BE2C (cell line): ENCODE measurements at regions not wholly inside any gene's neighbourhood (a gene's known extent, or its start where the extent isn't known, plus 50 kb on each side); places are given as distances from the start of the nearest gene placed in this dataset.

ENCODE experiments used
- DNase-seq: peaks from one replicate; pipeline ENCODE4 v3.0.0-alpha.2; 2020
- H3K27me3 ChIP-seq: fragments of 250-450 bp; sonication (Bioruptor Pico); 2 replicates; pipeline ENCODE4 v1.5.1; 2020; ENCODE audit warnings: mild to moderate bottlenecking
- H3K36me3 ChIP-seq: fragments of 250-450 bp; sonication (Bioruptor Pico); 2 replicates; pipeline ENCODE4 v1.5.1; 2020; ENCODE audit warnings: mild to moderate bottlenecking
- H3K4me1 ChIP-seq: fragments of 250-450 bp; sonication (Bioruptor Pico); 2 replicates; pipeline ENCODE4 v1.5.1; 2020
- H3K4me3 ChIP-seq: 2 replicates; pipeline ENCODE4 v1.5.1; 2011; ENCODE audit warnings: low read depth, low read length
- H3K9me3 ChIP-seq: fragments of 250-450 bp; sonication (Bioruptor Pico); 2 replicates; pipeline ENCODE4 v1.5.1; 2020
- CTCF ChIP-seq: IDR thresholded peaks from 2 replicates; pipeline ENCODE4 v1.5.1; 2012; ENCODE audit warnings: mild to moderate bottlenecking, low read depth, low read length

- DNase-seq: no peak
- H3K27me3 ChIP-seq: no peaks in the 10 kb centered on the region; the same call in 1 of the 2 replicates
- no peaks in the 10 kb centered on the region for H3K9me3 ChIP-seq
- peaks cover 12% of the 10 kb centered on the region for H3K4me1 ChIP-seq
- TF ChIP-seq CTCF: no peak
- no peak overlapping the region for H3K4me3 ChIP-seq
- H3K36me3 ChIP-seq: no peaks in the 10 kb centered on the region
Measured at GRCh38 chr15:48063411-48063985, 57.3 kb upstream of the SLC24A5 start.

GRCh38 chr15:48064421-48064820, 56.4 kb upstream of the SLC24A5 start:
- TF ChIP-seq CTCF: no peak
- Histone ChIP-seq H3K9me3 (no peaks in the 10 kb centered on the region), H3K27me3 (no peaks in the 10 kb centered on the region; the same call in 1 of the 2 replicates), H3K4me1 (peaks cover 12% of the 10 kb centered on the region), H3K36me3 (no peaks in the 10 kb centered on the region), H3K4me3 (no peak overlapping the region)
- no peak for DNase-seq

GRCh38 chr15:48066456-48066855, 54.3 kb upstream of the SLC24A5 start:
- H3K36me3 ChIP-seq: no peaks in the 10 kb centered on the region
- DNase-seq: peak; percentile 28
- H3K9me3 ChIP-seq: no peaks in the 10 kb centered on the region
- H3K4me1 ChIP-seq: peaks cover 12% of the 10 kb centered on the region
- no peaks in the 10 kb centered on the region for H3K27me3 ChIP-seq
- TF ChIP-seq CTCF: no peak
- H3K4me3 ChIP-seq: no peak overlapping the region
